ENCODE measurements at regions not wholly inside any gene's neighbourhood (a gene's known extent, or its start where the extent isn't known, plus 50 kb on each side); places are given as distances from the start of the nearest gene placed in this dataset.
"Not testable (repeated sequence)": the region's sequence is repeated elsewhere in the genome, so short reads cannot be mapped to it uniquely, and the experiment has no call there.

DNA sequence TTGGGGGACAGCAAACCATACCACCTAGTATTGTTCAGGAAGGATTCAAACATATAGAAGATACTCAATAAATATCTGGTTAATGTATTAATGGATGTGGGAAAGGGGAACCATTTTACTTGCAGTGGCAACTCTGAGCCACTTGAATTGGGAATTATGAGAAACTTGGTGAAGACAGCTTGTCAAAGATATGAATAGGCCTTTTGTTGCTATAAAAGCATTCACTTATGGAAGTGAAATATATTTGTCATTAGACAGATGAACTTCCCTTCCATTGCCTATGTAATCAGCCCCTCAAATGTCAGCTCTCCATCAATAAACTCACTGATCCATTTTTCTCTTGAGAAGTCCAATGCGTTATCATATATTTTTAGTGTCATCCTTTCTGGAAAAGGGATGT, 56.1 kb downstream of the GPR85 start:
- no peak for DNase-seq

DNA sequence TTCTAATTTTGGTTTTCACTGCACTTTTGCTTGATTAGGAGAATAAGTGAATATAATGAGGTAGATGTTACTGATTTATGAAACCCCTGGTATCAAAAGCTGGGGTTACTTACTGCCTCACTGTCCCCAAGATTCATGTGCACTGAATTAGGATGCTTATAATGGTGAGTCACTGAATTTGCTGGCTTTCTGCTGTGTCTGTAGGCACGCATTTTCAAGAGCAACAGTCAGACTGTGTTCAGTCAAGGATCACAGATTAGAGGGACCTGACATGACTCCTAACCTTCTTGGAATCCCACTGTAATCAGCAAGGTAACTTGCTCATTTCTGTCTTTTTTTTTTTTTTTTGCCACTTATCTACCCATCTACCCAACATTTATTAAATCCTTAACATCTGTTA, 59.7 kb downstream of the GPR85 start:
- no peak for DNase-seq

DNA sequence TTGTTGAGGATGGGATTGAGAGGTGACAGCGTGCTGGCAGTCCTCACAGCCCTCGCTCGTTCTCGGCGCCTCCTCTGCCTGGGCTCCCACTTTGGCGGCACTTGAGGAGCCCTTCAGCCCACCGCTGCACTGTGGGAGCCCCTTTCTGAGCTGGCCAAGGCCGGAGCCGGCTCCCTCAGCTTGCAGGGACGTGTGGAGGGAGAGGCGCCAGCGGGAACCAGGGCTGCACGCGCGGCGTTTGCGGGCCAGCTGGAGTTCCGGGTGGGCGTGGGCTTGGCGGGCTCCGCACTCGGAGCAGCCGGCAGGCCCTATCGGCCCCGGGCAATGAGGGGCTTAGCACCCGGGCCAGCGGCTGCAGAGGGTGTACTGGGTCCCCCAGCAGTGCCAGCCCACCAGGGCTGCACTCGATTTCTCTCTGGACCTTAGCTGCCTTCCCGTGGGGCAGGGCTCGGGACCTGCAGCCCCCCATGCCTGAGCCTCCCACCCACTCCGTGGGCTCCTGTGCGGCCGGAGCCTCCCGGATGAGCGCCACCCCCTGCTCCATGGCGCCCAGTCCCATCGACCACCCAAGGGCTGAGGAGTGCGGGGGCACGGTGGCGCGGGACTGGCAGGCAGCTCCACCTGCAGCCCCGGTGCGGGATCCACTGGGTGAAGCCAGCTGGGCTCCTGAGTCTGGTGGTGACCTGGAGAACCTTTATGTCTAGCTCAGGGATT, 69.3 kb downstream of the GPR85 start:
- not testable (repeated sequence) for DNase-seq

DNA sequence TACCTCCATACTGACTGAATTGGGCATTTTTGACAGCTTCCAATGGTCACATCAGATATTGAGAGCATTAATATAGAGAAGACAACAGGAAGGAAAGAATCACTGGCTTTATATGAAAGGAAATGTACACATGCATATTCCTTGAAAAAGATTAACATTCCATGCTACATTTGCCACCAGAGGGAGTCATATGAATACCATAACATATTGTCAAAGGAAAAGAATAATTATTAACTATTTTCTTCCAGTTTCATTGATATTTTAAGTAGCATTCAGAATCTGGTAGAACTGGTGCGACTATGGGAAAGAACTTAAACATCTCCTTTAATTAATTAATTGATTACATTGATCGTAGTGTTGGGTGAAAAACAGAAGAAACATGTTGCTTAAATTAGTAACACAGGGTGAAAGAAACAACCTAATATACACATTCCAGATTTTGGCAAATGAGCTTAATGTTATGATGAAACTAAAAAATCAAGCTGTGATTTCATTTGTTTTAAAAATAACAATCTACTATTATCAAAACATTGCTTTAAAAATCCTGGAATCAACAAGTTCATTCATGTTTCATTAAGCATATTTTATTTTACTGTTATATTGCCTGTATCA, 71.5 kb downstream of the GPR85 start:
- no peak for DNase-seq

DNA sequence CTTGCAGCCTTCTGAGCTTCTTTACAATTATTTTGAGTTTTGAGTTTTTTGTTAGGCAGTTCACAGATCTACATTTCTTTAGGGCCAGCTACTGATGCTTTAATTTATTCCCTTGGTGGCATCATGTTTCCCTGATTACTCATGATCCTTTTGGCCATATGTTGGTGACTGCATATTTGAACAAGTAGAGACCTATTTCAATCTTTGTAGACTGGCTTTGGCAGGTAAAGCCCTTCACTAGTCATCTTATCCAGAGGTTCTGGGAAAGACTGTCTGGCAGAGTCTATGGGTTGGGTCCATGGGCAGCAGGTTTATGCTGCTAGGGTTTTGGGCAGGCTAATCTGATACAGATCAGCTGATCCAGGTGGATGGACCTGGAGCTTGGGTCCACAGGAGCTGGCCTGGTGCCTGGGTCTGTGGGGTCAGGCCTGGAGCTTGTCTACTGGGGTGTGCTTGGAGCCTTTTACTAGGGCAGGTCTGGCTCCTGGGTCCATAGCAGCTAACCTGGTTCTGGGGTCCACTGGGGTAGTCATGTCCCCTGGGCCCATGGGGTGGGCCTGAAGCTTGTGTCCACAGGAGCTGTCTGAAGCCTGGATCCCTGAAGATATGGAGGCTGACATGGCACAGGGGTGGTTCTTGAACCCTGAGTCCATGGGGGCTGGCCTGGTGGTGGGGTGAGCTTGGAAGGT, 72.7 kb downstream of the GPR85 start:
- no peak for DNase-seq

DNA sequence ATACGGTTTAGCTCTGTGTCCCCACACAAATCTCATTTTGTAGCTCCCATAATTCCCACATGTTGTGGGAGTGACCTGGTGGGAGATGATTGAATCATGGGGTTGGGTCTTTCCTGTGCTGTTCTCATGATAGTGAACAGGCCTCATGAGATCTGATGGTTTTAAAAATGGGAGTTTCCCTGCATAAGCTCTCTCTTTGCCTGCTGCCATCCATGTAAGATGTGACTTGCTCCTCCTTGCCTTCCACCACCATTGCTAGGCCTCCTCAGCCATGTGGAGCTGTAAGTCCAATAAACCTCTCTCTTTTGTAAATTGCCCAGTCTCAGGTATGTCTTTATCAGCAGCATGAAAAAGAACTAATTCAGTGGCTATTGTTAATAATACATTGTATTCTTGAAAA, 73.8 kb downstream of the GPR85 start:
- DNase-seq: not testable (repeated sequence)

DNA sequence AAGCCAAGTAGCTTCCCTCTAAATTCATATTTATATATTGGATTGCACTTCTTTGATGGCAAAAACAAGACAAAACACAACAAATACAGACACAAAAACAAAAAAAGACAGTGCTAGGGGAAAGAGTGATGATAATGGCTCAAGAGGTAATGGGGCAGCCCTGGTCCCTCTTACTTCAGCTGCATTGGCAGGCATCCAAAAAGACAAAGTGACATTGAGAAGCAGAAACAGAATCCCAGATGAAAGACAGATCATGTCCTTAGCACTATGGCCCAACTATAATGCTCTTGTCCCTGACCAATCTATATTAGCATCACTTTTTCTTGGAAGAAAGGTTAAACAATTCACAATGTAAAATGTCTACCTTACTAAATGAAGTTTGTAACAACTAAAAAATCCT, 76.2 kb downstream of the GPR85 start:
- no peak for DNase-seq

DNA sequence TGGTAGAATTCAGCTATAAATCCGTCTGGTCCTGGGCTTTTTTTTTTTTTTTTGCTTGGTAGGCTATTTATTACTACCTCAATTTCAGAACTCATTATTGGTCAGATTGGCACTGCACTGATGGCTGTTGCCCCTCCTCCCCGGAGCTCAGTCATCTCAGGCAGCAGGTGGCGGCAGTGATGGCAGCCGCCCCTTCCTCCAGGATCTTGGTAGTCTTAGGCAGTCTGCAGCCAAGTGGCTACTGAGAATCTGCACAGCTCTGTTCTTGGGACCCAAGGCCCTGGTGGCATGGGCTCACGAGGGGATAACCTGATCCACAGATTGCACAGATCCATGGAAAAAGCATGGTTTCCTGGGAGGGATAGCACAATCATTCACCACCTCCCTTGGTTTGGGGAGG, 77.9 kb downstream of the GPR85 start:
- no peak for DNase-seq

DNA sequence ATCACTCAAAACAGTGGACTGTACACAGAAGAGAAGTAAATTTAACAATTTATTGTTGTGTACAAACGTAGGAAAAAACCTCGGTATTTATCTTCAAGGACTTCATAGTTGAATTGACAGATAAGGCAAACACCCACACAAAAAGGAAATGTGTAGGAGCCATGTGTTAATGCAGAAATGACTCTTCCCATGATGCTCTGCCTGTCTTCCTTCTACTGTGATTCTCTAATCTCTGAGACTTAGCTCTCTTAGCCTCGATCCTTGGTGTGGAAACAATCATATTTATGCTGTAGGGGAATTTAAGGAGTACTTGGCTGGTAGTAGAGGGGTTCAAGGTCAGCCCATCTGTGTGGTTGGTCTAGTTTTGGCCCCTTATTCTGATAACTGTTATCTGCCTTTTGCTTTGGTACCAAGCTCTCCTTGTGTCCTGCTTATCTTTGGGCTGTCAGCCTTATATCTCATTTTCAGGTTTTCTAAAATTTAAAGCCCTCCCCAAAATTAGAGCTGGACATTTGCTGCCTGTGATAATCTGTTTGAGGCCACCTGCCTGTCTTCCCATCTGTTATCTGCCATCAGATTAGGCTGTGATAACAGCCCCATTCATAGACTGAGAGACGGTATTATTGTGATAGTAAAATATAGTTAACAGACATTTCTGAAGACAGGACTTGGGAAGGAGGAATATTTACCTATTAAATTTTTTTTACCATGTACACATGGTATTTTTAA, 81.7 kb downstream of the GPR85 start:
- no peak for DNase-seq

DNA sequence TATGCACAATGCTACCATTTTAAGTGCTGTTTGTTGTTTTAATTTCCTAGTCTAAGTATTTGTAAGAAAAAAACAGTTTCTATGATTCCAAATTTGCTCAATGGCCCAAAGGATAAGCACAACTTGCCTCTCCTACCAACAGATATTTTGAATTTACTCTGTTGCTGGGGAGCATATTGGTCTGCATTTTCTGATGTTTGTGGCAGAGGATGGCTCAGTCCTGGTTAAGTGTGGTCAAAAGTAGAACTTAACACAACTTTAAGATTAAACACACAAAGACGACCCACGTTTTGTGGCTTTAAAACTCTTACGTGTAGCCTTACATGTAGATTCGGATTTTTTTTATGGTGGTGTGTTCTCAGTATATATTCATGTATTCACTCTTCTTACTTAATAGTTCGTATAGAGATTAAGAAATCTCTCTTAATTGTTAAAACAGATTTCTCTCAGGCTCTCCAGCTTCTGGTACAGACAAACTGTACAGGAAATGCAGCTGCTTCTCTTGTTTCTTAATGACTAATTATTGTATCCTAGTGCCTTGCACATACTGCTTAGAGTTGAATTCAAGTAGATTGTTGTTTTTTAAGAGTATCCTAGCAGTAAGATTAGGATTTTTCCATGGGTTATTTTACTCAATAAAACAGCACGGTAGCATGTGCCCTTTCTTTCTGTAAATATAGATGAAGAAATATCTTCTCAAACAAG, 86.2 kb downstream of the GPR85 start:
- no peak for DNase-seq

DNA sequence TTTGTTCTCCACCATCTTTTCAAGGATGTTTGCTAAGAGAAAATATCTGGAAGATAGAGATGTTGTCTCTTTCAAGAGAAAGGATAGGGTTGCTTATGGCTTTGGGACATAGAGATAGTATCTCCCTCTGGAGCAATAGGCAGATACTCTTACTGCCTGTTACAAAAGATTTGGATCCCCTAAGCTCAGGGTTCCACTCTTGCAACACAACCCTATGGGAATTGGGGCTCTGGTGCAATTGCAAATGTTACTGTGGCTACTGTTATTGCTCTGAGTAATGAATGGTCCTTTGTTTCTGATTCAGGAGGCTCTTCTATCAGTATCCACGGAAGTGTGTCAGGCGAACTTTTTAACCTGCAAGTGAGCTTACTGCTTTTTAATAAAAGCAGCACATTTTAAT, 88.8 kb downstream of the GPR85 start:
- DNase-seq: no peak

DNA sequence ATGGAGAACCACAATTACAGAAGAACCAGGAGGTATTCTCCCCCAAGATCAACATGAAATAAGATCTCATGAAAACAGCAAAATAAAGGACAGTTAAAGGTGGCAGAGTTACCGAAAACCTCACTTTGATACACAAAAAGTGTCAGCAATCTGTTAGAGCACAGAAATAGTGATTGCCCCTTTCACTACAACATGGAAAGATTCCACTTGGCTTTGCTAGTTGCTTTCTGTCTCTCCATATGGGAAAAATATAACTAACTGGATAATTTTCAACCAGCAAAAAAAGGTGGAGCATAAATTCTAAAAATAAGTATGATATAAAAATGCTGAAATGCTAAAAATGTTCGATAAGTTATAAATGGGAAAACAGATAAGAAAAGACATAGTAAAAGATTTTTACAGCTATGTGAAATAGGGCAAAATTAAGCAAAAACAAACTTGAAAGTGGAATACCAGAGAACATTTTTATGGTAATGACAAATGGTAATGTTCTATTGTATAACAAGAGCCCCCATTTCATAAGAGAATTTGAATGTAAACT, 90.2 kb downstream of the GPR85 start:
- DNase-seq: no peak

DNA sequence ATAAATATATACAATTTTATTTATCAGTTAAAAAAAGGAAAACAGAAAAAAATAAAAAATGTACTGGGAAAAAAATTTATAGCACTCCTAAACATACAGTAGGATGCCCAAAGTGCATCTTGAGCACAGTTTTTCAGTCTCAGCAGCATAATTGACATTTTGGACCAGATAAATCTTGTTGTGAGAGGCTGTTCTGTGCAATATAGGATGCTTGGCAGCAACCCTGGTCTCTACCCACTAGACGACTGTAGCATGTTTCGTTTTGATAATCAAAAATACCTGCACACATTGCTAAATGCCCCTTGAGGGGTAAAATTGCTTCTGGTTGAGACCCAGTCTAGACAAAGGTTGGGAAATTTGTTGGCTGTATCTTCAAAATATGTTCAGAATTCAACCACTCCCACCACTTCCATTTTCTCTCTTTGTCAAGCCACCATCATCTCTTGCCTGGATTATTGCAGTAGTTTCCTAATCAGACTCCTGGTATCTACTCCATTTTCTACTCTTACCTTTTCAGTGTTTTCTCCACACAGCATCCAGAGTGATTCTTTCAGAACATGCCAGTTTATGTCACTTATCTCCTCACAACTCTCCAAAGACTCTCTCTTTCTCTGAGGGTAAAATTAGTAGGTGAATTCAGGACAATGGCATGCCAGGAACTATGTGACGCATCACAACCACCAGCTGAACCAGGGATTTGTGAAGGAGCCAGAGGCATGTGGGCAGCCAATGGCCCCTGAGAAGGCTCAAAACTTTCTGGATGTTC, 91.4 kb downstream of the GPR85 start:
- DNase-seq: no peak

DNA sequence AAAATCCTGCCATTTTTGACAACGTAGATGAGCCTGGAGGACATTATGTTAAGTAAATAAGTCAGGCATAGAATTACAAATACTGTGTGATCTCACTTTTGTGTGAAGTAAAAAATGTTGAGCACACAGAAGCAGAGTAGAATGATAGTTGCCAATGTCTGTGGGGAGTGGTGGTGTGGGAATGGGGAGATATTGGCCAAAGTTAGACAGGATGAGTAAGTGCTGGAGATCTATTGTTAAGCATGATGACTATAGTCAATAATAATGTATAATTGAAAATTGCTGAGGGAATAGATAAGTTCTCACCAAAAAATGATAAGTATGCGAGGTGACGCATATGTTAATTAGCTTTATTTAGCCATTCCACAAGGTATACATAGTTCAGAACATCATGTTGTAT, 92.0 kb downstream of the GPR85 start:
- no peak for DNase-seq

DNA sequence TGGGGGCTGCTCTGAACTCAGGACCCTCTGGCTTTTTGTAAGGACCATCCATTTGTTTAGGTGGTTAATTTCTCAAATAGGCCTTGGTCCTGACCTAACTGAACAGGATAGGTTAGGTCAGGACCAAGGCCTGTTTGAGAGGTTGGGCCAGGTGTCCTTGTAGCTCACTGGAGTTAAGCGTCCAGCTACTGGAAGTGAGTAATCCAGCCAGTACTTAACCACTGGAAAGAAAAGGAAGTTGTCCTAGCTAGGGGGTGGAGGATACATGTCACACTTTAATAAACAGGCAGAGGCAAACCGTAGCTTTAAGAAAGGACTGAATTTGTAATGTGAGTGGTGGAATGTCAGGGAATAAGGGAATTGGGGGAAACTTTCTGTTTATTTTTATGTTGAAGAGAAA, 96.0 kb downstream of the GPR85 start:
- no peak for DNase-seq

DNA sequence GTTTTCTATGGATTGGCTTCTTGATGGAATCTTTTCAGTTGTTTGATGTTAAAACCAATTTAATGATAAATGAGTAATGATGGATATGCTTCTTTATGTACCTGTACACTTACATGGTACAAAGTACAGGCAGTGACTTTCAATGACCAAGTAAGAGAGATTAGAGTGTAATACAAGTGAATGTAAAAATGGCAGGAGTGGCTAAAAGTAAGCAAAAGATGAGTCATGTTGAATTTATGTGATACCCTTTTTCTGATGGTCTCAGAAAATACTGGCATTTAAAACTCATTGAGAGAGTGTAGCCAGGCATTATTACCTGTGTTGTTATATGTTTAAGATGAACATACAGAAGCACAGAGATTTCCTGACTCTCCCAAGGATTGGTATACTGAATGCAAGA, 97.1 kb downstream of the GPR85 start:
- DNase-seq: no peak

DNA sequence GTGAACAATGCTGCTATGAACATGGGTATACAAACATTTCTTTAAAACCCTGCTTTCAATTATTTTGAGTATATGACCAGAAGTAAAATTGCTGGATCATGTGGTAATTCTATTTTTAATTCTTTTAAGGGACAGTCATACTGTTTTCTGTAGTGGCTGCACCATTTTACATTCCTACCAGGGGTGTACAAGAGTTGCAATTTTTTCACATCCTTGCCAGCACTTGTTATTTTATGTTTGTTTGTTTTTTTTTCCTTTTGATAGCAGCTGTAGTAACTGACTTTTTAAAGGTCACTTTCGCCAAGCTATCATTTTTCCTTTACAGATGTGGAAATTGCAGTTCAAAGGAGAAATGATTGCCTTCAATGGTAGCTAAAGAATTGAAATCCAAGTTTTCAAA, 99.5 kb downstream of the GPR85 start:
- no peak for DNase-seq

DNA sequence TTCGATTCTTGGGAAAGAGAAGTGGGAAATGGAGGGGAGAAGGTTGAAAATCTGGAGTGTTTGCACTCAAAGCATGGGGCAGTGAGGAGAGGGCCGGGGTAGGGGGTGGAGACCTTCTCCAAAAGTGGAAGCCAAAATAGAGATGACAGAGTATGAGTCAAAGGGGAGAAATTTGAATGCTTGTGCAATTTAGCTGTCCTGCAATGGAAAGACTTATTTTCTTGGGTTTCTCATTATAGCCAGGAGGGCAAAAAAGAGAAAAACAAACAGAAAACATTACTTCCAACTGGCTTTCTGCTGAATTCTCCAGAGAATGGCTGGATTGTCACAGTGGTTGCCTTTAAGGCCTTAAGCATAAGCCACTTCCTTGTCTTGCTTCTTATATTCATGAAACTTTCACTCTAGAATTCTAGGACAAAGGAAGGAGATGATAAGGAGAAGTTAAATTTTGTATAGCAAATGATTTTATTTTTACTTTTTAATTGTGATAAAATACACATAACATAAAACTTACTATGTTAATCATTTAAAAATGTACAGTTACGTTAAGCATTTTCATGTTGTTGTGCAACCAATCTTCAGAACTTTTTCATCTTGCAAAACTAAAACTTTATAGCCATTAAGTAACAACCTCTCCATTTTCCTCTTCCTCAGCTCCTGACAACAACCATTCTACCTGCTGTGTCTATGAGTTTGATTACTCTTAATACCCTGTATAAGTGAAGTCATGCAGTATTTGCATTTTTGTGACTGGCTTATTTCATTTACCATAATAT, 100.2 kb downstream of the GPR85 start:
- no peak for DNase-seq

DNA sequence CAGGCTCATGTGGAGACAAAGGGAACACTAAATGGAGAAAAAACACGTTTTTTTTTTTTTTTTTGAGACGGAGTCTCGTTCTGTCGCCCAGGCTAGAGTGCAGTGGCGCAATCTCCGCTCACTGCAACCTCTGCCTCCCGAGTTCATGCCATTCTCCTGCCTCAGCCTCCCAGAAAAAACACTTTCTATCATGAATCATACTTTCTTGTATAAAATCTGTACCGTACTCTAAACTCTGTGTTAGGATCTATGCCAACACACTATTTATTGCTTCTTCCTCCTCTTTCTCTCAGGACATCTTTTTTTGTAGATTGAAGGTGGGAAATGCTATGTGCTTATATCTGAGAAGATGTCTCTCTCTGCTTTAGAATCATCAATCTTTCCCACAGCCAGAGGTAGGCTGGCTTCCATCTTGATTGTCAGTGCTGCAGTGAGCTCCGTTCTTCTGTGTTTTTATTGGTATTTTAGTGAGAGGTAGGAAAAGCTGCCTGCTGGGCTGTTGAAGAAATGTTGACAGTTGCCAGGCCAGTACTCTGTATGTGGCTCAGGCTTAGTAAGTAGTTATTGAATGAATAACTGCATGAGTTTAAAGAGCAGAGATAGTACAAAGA, 101.1 kb downstream of the GPR85 start:
- DNase-seq: no peak

DNA sequence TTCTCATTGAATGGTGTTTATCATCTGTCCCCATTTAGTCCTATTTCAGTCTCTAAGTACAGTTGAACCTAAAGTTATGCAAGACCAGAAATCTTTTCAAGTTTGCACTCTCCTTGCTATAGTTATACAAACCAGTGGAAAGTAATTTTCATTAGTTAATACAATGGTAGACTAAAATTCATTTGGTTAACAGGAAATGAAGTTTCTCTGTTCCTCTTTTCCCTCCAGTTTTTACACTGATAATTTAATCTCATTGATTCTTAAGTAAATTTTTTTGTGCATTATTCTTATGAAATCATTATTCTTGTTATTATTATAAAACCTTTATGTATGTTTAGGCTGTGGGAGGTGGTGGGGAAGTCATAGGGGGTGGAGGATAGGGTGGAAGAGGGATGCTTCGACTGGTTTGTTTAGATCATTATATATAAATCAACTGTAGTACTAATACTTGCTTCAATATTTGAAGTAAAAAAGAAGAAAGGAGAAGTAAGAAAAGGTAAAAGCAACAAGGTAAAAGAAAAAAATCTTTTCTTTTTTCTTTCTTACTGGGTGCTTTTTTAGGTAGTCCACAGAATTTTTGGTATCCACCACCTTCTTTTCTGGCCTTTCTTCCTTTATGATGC, 104.1 kb downstream of the GPR85 start:
- no peak for DNase-seq
